HCT116 (cell line): ENCODE measurements at regions not wholly inside any gene's neighbourhood (a gene's known extent, or its start where the extent isn't known, plus 50 kb on each side); places are given as distances from the start of the nearest gene placed in this dataset.

Experiments
- EGR1 ChIP-seq: IDR thresholded peaks from 2 replicates; pipeline ENCODE4 v1.6.1; 2012; ENCODE audit warnings: low read depth
- EZH2 ChIP-seq: fragments of 200-600 bp; sonication (generic); IDR thresholded peaks from 2 replicates; pipeline ENCODE4 v1.6.1; 2017; ENCODE audit warnings: antibody characterized with exemption, mixed run types
- POLR2A ChIP-seq: IDR thresholded peaks from 2 replicates; pipeline ENCODE4 v1.7.0; 2011; ENCODE audit warnings: borderline replicate concordance; ENCODE audit not compliant: insufficient read depth, insufficient read length; ENCODE audit errors: extremely low read depth
- POLR2AphosphoS5 ChIP-seq: IDR thresholded peaks from 2 replicates; pipeline ENCODE4 v1.6.1; 2011; ENCODE audit warnings: mild to moderate bottlenecking, low read depth, low read length, moderate library complexity
- SIN3A ChIP-seq: IDR thresholded peaks from 2 replicates; pipeline ENCODE4 v1.6.1; 2012; ENCODE audit warnings: low read depth
- SRF ChIP-seq: IDR thresholded peaks from 2 replicates; pipeline ENCODE4 v1.6.1; 2012; ENCODE audit warnings: low read depth
- ZFX ChIP-seq: fragments of 450-650 bp; IDR thresholded peaks from 2 replicates; pipeline ENCODE4 v1.6.1; 2017
- TF ChIP-seq, protein P1 (sequence below), 3 experiments: fragments of 200-600 bp in 1 of 3; sonication (generic) in 1 of 3; IDR thresholded peaks in 2 of 3; conservative IDR thresholded peaks in 1 of 3; 2 replicates each; pipeline ENCODE4 v1.5.1; 2012 to 2017; ENCODE audit warnings: low read depth in 2 of 3, low read length in 2 of 3, antibody characterized with exemption in 1 of 3, borderline replicate concordance in 1 of 3, control low read depth in 1 of 3, mild to moderate bottlenecking in 1 of 3, mixed read lengths in 1 of 3, mixed run types in 1 of 3, moderate library complexity in 1 of 3; ENCODE audit not compliant: insufficient read depth in 1 of 3
- TF ChIP-seq, protein P2 (sequence below): IDR thresholded peaks from 2 replicates; pipeline ENCODE4 v1.6.1; 2012; ENCODE audit warnings: low read depth
- TF ChIP-seq, protein P3 (sequence below): IDR thresholded peaks from 2 replicates; pipeline ENCODE4 v1.6.1; 2012

DNA sequence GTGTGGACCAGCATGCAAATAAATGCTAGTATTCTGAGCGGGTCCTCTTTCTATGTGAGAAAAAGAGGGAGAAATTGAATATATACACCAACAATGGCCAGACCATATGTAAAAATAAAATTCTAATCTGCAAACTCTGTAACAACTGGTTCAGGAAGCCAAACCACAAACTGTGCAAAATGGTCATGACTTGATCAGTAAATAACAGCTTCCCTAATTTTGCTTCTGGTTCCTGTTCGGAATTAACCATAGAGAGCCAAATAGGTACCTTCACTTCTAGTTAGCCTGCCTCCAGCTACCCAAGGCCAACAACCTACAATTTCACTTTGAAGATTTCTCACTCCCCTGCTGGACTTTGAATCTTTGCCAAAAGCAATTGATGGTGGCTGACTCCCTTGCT lies 1313.2 kb downstream of the ADGRL3 start:
- no peak for TF ChIP-seq ZFX
- TF ChIP-seq, protein P1, sequence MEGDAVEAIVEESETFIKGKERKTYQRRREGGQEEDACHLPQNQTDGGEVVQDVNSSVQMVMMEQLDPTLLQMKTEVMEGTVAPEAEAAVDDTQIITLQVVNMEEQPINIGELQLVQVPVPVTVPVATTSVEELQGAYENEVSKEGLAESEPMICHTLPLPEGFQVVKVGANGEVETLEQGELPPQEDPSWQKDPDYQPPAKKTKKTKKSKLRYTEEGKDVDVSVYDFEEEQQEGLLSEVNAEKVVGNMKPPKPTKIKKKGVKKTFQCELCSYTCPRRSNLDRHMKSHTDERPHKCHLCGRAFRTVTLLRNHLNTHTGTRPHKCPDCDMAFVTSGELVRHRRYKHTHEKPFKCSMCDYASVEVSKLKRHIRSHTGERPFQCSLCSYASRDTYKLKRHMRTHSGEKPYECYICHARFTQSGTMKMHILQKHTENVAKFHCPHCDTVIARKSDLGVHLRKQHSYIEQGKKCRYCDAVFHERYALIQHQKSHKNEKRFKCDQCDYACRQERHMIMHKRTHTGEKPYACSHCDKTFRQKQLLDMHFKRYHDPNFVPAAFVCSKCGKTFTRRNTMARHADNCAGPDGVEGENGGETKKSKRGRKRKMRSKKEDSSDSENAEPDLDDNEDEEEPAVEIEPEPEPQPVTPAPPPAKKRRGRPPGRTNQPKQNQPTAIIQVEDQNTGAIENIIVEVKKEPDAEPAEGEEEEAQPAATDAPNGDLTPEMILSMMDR (IDR thresholded peaks at IDR 0.05 in 2 of 3, conservative IDR thresholded peaks at IDR 0.05 in 1 of 3; ENCODE audit: borderline replicate concordance in 1 of 3, insufficient read depth in 1 of 3, low read depth in 2 of 3, low read length in 2 of 3) = no peak
- no peak for TF ChIP-seq SRF
- no peak for TF ChIP-seq POLR2AphosphoS5
- TF ChIP-seq EZH2 = no peak
- TF ChIP-seq POLR2A = no peak
- no peak for TF ChIP-seq EGR1
- TF ChIP-seq, protein P2, sequence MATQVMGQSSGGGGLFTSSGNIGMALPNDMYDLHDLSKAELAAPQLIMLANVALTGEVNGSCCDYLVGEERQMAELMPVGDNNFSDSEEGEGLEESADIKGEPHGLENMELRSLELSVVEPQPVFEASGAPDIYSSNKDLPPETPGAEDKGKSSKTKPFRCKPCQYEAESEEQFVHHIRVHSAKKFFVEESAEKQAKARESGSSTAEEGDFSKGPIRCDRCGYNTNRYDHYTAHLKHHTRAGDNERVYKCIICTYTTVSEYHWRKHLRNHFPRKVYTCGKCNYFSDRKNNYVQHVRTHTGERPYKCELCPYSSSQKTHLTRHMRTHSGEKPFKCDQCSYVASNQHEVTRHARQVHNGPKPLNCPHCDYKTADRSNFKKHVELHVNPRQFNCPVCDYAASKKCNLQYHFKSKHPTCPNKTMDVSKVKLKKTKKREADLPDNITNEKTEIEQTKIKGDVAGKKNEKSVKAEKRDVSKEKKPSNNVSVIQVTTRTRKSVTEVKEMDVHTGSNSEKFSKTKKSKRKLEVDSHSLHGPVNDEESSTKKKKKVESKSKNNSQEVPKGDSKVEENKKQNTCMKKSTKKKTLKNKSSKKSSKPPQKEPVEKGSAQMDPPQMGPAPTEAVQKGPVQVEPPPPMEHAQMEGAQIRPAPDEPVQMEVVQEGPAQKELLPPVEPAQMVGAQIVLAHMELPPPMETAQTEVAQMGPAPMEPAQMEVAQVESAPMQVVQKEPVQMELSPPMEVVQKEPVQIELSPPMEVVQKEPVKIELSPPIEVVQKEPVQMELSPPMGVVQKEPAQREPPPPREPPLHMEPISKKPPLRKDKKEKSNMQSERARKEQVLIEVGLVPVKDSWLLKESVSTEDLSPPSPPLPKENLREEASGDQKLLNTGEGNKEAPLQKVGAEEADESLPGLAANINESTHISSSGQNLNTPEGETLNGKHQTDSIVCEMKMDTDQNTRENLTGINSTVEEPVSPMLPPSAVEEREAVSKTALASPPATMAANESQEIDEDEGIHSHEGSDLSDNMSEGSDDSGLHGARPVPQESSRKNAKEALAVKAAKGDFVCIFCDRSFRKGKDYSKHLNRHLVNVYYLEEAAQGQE = no peak
- no peak for TF ChIP-seq SIN3A
- TF ChIP-seq, protein P3, sequence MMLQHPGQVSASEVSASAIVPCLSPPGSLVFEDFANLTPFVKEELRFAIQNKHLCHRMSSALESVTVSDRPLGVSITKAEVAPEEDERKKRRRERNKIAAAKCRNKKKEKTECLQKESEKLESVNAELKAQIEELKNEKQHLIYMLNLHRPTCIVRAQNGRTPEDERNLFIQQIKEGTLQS = no peak
